Neuronal stem cell (in vitro differentiated cells): ENCODE measurements at regions not wholly inside any gene's neighbourhood (a gene's known extent, or its start where the extent isn't known, plus 50 kb on each side); places are given as distances from the start of the nearest gene placed in this dataset.
"Not testable (repeated sequence)": the region's sequence is repeated elsewhere in the genome, so short reads cannot be mapped to it uniquely, and the experiment has no call there.

Source experiments
- DNase-seq: peaks from one replicate; pipeline ENCODE4 v3.0.0-alpha.2; 2013; ENCODE audit warnings: low spot score
- H2AFZ ChIP-seq: one replicate; pipeline ENCODE4 v1.6.1; 2013; ENCODE audit warnings: mild to moderate bottlenecking, low read length, inconsistent platforms
- H2AK5ac ChIP-seq: 2 replicates; pipeline ENCODE4 v1.6.1; 2013; ENCODE audit warnings: low read depth, mild to moderate bottlenecking, inconsistent platforms, low read length, moderate library complexity, mixed read lengths
- H2BK120ac ChIP-seq: 2 replicates; pipeline ENCODE4 v1.6.1; 2013; ENCODE audit warnings: low read depth, mild to moderate bottlenecking, inconsistent platforms, low read length, moderate library complexity, mixed read lengths
- H2BK12ac ChIP-seq: one replicate; pipeline ENCODE4 v1.6.1; 2013; ENCODE audit warnings: low read length, inconsistent platforms
- H2BK15ac ChIP-seq: 2 replicates; pipeline ENCODE4 v1.6.1; 2013; ENCODE audit warnings: mild to moderate bottlenecking, low read length, inconsistent platforms, mixed read lengths
- H2BK5ac ChIP-seq: one replicate; pipeline ENCODE4 v1.6.1; 2013; ENCODE audit warnings: inconsistent platforms, mild to moderate bottlenecking, low read length, moderate library complexity
- H3K14ac ChIP-seq: one replicate; pipeline ENCODE4 v1.6.1; 2013; ENCODE audit warnings: low read length, inconsistent platforms
- H3K18ac ChIP-seq: 2 replicates; pipeline ENCODE4 v1.6.1; 2013; ENCODE audit warnings: low read length, inconsistent platforms
- H3K23ac ChIP-seq: 2 replicates; pipeline ENCODE4 v1.6.1; 2013; ENCODE audit warnings: low read depth, mild to moderate bottlenecking, mixed read lengths, low read length, inconsistent platforms; ENCODE audit not compliant: poor library complexity
- H3K27ac ChIP-seq: replicated peaks from 3 replicates; pipeline ENCODE4 v1.5.1; 2013; ENCODE audit warnings: low read length, inconsistent platforms
- H3K27me3 ChIP-seq, 3 experiments: 2 replicates each; pipeline ENCODE4 v1.6.1; 2013; ENCODE audit warnings: low read length in 3 of 3, mild to moderate bottlenecking in 2 of 3, inconsistent platforms in 1 of 3, low read depth in 1 of 3, mixed read lengths in 1 of 3, moderate library complexity in 1 of 3; ENCODE audit not compliant: control insufficient read depth in 3 of 3, insufficient read depth in 3 of 3
- H3K36me3 ChIP-seq, 2 donors: replicated peaks in 1 of 2; 2 replicates each; pipeline ENCODE4 v1.6.1; 2013; ENCODE audit warnings: low read length in 2 of 2; ENCODE audit not compliant: control insufficient read depth in 2 of 2, insufficient read depth in 2 of 2
- H3K4ac ChIP-seq: 2 replicates; pipeline ENCODE4 v1.6.1; 2013; ENCODE audit warnings: inconsistent platforms, mild to moderate bottlenecking, low read length, moderate library complexity
- H3K4me1 ChIP-seq, 2 donors: 1 replicate in 1 of 2; 2 replicates in 1 of 2; pipeline ENCODE4 v1.6.1; 2013; ENCODE audit warnings: low read length in 2 of 2, low read depth in 1 of 2; ENCODE audit not compliant: control insufficient read depth in 2 of 2, insufficient read depth in 1 of 2
- H3K4me2 ChIP-seq: one replicate; pipeline ENCODE4 v1.6.1; 2013; ENCODE audit warnings: mild to moderate bottlenecking, low read length, inconsistent platforms; ENCODE audit not compliant: insufficient read depth, poor library complexity, severe bottlenecking
- H3K4me3 ChIP-seq, 2 donors: 2 replicates each; pipeline ENCODE4 v1.5.1; 2013; ENCODE audit warnings: low read length in 2 of 2, mild to moderate bottlenecking in 2 of 2, inconsistent platforms in 1 of 2, moderate library complexity in 1 of 2
- H3K79me1 ChIP-seq: one replicate; pipeline ENCODE4 v1.6.1; 2013; ENCODE audit warnings: low read depth, mild to moderate bottlenecking, inconsistent platforms, low read length, moderate library complexity
- H3K9ac ChIP-seq: one replicate; pipeline ENCODE4 v1.6.1; 2013; ENCODE audit warnings: mild to moderate bottlenecking, low read depth, low read length, inconsistent platforms; ENCODE audit not compliant: poor library complexity
- H3K9me3 ChIP-seq, 2 donors: replicated peaks in 1 of 2; 2 replicates each; pipeline versions ENCODE3 to v1.6.1; 2013; ENCODE audit warnings: low read length in 2 of 2, mild to moderate bottlenecking in 2 of 2, inconsistent platforms in 1 of 2, low read depth in 1 of 2, mixed read lengths in 1 of 2, moderate library complexity in 1 of 2; ENCODE audit not compliant: control insufficient read depth in 2 of 2, insufficient read depth in 1 of 2
- H4K8ac ChIP-seq: one replicate; pipeline ENCODE4 v1.6.1; 2013; ENCODE audit warnings: low read depth, mild to moderate bottlenecking, inconsistent platforms, low read length, moderate library complexity
- H4K91ac ChIP-seq: one replicate; pipeline ENCODE4 v1.6.1; 2013; ENCODE audit warnings: low read length, low read depth, mild to moderate bottlenecking, inconsistent platforms; ENCODE audit not compliant: poor library complexity
- WGBS, 2 donors: extraction: QIAGEN DNeasy Blood & Tissue Kit; methylation state at CpG; one replicate each; pipeline ENCODE4 v1.1.7; 2013; ENCODE audit warnings: missing lambda C conversion rate in 2 of 2, mixed read lengths in 1 of 2; ENCODE audit not compliant: insufficient read length in 2 of 2, insufficient replicate concordance in 1 of 2; ENCODE audit errors: extremely low coverage in 2 of 2; 5-methylcytosine and 5-hydroxymethylcytosine counted together

DNA sequence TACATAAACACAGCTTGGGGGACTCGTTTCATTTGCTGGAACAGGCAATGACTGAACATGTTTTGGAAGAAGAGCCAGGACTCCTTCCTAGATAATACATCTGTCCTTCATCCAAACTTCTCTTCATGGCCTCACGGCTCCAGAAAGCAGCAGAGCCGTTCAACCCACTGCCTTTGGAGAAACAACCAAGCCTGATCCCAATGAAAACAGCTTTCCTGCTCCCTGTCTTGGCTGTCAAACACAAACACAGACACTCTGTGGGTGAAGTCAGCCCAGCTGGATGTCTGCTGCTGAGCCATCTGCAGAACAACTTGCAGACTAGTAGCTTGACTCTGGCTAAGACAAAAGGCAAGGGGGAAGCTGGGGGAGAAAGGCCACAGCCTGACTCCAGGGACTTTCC is 345.1 kb upstream of the PSMD7 start:
- WGBS, 2 donors, result no CpG with 5 or more reads among the region's 3 CpGs
- no peak overlapping the region for H2BK15ac ChIP-seq

DNA sequence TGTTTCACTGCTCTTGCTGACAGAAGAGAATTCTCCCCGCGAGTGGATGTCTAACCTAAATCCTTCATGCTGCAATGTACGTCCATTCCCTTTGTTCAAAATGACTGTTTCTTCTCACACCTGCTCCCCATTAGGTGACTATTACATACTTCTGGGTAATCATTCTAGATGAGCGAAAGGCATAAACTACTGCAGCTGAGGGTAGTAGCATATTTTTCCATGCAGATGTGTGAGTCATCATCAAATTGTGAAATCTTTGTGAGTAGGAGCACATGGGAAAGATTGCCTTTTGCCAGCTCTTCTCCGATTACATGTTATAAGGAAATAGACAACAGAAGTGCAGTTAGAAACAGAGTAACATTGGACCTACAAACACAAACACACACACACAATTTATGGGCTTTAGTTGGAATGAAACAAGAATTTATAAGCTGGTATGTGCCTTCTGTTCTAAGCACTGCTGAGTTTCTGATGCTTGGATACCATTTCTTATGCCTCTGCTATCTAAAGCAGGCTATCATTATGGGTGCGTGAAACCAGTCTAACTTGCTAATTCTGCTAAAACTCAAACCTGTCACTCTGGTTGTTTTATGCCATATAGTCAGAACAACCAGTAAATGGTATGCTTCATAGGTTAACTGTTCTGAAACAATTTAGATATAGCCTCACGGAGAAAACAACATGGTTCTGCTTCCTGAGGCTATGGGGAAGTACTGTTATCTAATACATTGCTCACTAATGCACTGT is 346.9 kb upstream of the PSMD7 start:
- Histone ChIP-seq H3K27ac (no peak overlapping the region), H3K4me2 (no peak overlapping the region)

More for the DNA sequence above, 345.1 kb upstream of the PSMD7 start:
- DNase-seq, result no peak
- no peak overlapping the region for H4K8ac ChIP-seq
- H3K4me2 ChIP-seq, result no peak overlapping the region
- H3K27me3 ChIP-seq, result no peaks in the 10 kb centered on the region
- H3K4me1 ChIP-seq, result peaks cover 9 to 11% of the 10 kb centered on the region in 2 donors
- H3K79me1 ChIP-seq, result no peaks in the 10 kb centered on the region
- H2BK5ac ChIP-seq, result no peak overlapping the region
- H3K9ac ChIP-seq, result no peak overlapping the region
- H4K91ac ChIP-seq, result no peak overlapping the region
- H3K14ac ChIP-seq, result no peak overlapping the region
- peak overlapping the region; percentile 35 for H3K18ac ChIP-seq
- no peaks in the 10 kb centered on the region for H3K9me3 ChIP-seq
- H3K4me3 ChIP-seq, result no peak overlapping the region
- no peak overlapping the region for H3K23ac ChIP-seq
- no peak overlapping the region for H2BK120ac ChIP-seq
- no peak overlapping the region for H3K4ac ChIP-seq
- H3K27ac ChIP-seq, result no peak overlapping the region
- H2AFZ ChIP-seq, result peak overlapping the region; percentile 53
- no peak overlapping the region for H2BK12ac ChIP-seq
- no peaks in the 10 kb centered on the region for H3K36me3 ChIP-seq
- no peak overlapping the region for H2AK5ac ChIP-seq

DNA sequence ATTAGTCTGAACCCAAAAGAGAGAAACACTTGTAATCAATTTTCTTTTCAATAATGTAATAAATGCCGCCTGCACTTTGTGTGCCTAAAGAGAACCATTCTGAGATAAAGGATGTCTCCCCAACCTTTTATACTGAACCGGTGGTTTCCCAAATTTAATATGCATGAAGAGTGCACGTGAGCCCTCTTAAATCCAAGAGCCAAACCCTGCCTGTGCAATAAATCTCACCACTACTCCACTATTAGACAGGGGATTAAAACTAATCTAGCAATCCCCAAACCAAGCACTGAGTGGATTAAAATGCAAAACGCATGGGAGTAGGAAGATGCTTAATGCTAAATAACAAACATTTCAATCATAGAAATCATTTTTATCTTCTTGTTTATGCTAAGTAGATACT is 351.0 kb upstream of the PSMD7 start:
- no peak overlapping the region for H2BK12ac ChIP-seq
- H3K4ac ChIP-seq, result no peak overlapping the region
- no peak overlapping the region for H4K91ac ChIP-seq
- no peak overlapping the region for H3K14ac ChIP-seq
- no peak overlapping the region for H2AFZ ChIP-seq
- no peaks in the 10 kb centered on the region for H3K9me3 ChIP-seq
- no peak overlapping the region for H2BK5ac ChIP-seq
- WGBS, 2 donors, result no CpG with 5 or more reads among the region's 4 CpGs
- peaks cover 2% of the 10 kb centered on the region for H3K79me1 ChIP-seq
- no peaks in the 10 kb centered on the region for H3K27me3 ChIP-seq
- H3K18ac ChIP-seq, result no peak overlapping the region
- H2BK15ac ChIP-seq, result no peak overlapping the region
- no peak overlapping the region for H4K8ac ChIP-seq
- no peaks in the 10 kb centered on the region for H3K36me3 ChIP-seq
- no peak overlapping the region for H3K9ac ChIP-seq
- no peak overlapping the region for H2AK5ac ChIP-seq
- H3K23ac ChIP-seq, result no peak overlapping the region
- H3K4me3 ChIP-seq, result no peak overlapping the region
- H2BK120ac ChIP-seq, result no peak overlapping the region
- H3K4me1 ChIP-seq, result peaks cover 0 to 5% of the 10 kb centered on the region in 2 donors
- H3K4me2 ChIP-seq, result no peak overlapping the region
- H3K27ac ChIP-seq, result no peak overlapping the region
- no peak for DNase-seq

More for the DNA sequence above, 346.9 kb upstream of the PSMD7 start:
- Histone ChIP-seq H3K36me3 (no peaks in the 10 kb centered on the region), H2BK12ac (no peak overlapping the region), H3K14ac (no peak overlapping the region), H2BK5ac (no peak overlapping the region), H4K8ac (no peak overlapping the region), H2AFZ (no peak overlapping the region), H4K91ac (no peak overlapping the region), H3K9me3 (no peaks in the 10 kb centered on the region), H3K79me1 (no peaks in the 10 kb centered on the region), H3K9ac (no peak overlapping the region), H3K18ac (no peak overlapping the region), H3K23ac (no peak overlapping the region), H2BK120ac (no peak overlapping the region), H3K27me3 (no peaks in the 10 kb centered on the region), H3K4ac (no peak overlapping the region), H2BK15ac (no peak overlapping the region), H3K4me3 (no peak overlapping the region), H2AK5ac (no peak overlapping the region), H3K4me1 (peaks cover 5 to 9% of the 10 kb centered on the region in 2 donors)
- DNase-seq, result no peak
- WGBS, 2 donors, result no CpG with 5 or more reads among the region's 7 CpGs

DNA sequence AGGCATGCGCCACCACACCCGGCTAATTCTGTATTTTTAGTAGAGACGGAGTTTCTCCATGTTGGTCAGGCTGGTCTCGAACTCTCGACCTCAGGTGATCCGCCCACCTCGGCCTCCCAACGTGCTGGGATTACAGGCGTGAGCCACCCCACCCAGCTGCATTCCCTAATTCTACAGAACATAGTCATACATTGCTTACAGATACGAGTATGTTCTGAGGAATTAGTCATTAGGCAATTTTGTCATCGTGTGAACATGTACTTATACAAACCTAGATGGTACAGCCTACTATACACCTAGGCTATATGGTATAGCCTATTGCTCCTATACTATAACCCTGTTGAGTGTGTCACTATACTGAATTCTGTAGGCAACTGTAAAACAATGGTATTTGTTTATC is 353.4 kb upstream of the PSMD7 start:
- not testable (repeated sequence) for H3K14ac ChIP-seq, H3K4me1 ChIP-seq, DNase-seq, H2BK5ac ChIP-seq, H3K4me3 ChIP-seq, H3K9ac ChIP-seq, H3K4ac ChIP-seq, H3K27ac ChIP-seq, H2BK120ac ChIP-seq, H2AK5ac ChIP-seq, H3K79me1 ChIP-seq, H2BK12ac ChIP-seq, H2AFZ ChIP-seq, H3K23ac ChIP-seq, H3K36me3 ChIP-seq, H2BK15ac ChIP-seq, H3K4me2 ChIP-seq, H3K9me3 ChIP-seq, H3K18ac ChIP-seq, H4K91ac ChIP-seq, H4K8ac ChIP-seq, H3K27me3 ChIP-seq
- no CpG with 5 or more reads among the region's 11 CpGs for WGBS, 2 donors
